ENCODE measurements at regions not wholly inside any gene's neighbourhood (a gene's known extent, or its start where the extent isn't known, plus 50 kb on each side); places are given as distances from the start of the nearest gene placed in this dataset.

GRCh38 chr18:65628390-65628789 is 122.4 kb upstream of the CDH7 start:
- DNase-seq (ENCODE audit: low spot score): no peak
- TF ChIP-seq CTCF (IDR thresholded peaks at IDR 0.05; ENCODE audit: extremely low read depth, missing control alignments): no peak

- no peak for TF ChIP-seq CTCF (IDR thresholded peaks at IDR 0.05; ENCODE audit: extremely low read depth, missing control alignments)
- DNase-seq (ENCODE audit: low spot score): no peak
Observed at GRCh38 chr18:65623676-65624075, 127.1 kb upstream of the CDH7 start.

GRCh38 chr18:65622436-65622835 is 128.4 kb upstream of the CDH7 start:
- no peak for DNase-seq (ENCODE audit: low spot score)
- no peak for TF ChIP-seq CTCF (IDR thresholded peaks at IDR 0.05; ENCODE audit: extremely low read depth, missing control alignments)

- no peak for DNase-seq (ENCODE audit: low spot score)
- no peak for TF ChIP-seq CTCF (IDR thresholded peaks at IDR 0.05; ENCODE audit: extremely low read depth, missing control alignments)
Observed at GRCh38 chr18:65620076-65620696, 130.6 kb upstream of the CDH7 start.

- no peak for TF ChIP-seq CTCF (IDR thresholded peaks at IDR 0.05; ENCODE audit: extremely low read depth, missing control alignments)
Observed at GRCh38 chr18:65610939-65611338, 139.9 kb upstream of the CDH7 start.

GRCh38 chr18:65608471-65608870 is 142.3 kb upstream of the CDH7 start:
- DNase-seq (ENCODE audit: low spot score): no peak
- no peak for TF ChIP-seq CTCF (IDR thresholded peaks at IDR 0.05; ENCODE audit: extremely low read depth, missing control alignments)

More at GRCh38 chr18:65610939-65611338, 139.9 kb upstream of the CDH7 start:
- no peak for DNase-seq (ENCODE audit: low spot score)

- TF ChIP-seq CTCF (IDR thresholded peaks at IDR 0.05; ENCODE audit: extremely low read depth, missing control alignments): no peak
- no peak for DNase-seq (ENCODE audit: low spot score)
Observed at GRCh38 chr18:65607161-65607560, 143.7 kb upstream of the CDH7 start.

Data from GM20000 (cell line).